Thoracic aorta (tissue), 2 donors: ENCODE measurements at regions not wholly inside any gene's neighbourhood (a gene's known extent, or its start where the extent isn't known, plus 50 kb on each side); places are given as distances from the start of the nearest gene placed in this dataset.
"Not testable (repeated sequence)": the region's sequence is repeated elsewhere in the genome, so short reads cannot be mapped to it uniquely, and the experiment has no call there.

Experiments
- ATAC-seq: fragments of 150-250 bp; one replicate; pipeline ENCODE4 v1.8.0; 2017; ENCODE audit warnings: low read depth; ENCODE audit not compliant: insufficient number of reproducible peaks, low FRiP score
- DNase-seq: peaks from one replicate; pipeline ENCODE4 v3.0.0-alpha.2; 2020; ENCODE audit warnings: low spot score
- H3K27ac ChIP-seq, 2 donors: fragments of 200-600 bp; sonication (generic); 1 replicate in 1 of 2; 2 replicates in 1 of 2; pipeline ENCODE4 v1.5.1; 2016; ENCODE audit warnings: mild to moderate bottlenecking in 2 of 2, moderate library complexity in 2 of 2
- H3K27me3 ChIP-seq: fragments of 200-600 bp; sonication (generic); replicated peaks from 2 replicates; pipeline ENCODE4 v1.6.0; 2016; ENCODE audit warnings: mild to moderate bottlenecking; ENCODE audit not compliant: insufficient read depth
- H3K36me3 ChIP-seq: fragments of 200-600 bp; sonication (generic); one replicate; pipeline ENCODE4 v1.5.1; 2016
- H3K4me1 ChIP-seq, 2 donors: fragments of 200-600 bp; sonication (generic); 1 replicate in 1 of 2; 2 replicates in 1 of 2; pipeline versions ENCODE4 v1.5.1 to v1.6.0; 2016; ENCODE audit warnings: low read depth in 2 of 2, mild to moderate bottlenecking in 1 of 2; ENCODE audit not compliant: control insufficient read depth in 1 of 2
- H3K4me3 ChIP-seq: fragments of 200-600 bp; sonication (generic); 2 replicates; pipeline ENCODE4 v1.5.1; 2016; ENCODE audit warnings: mild to moderate bottlenecking
- H3K9me3 ChIP-seq: fragments of 200-600 bp; sonication (generic); 2 replicates; pipeline ENCODE4 v1.5.1; 2016
- CTCF ChIP-seq: fragments of 200-600 bp; sonication (generic); IDR thresholded peaks from one replicate; pipeline ENCODE4 v1.5.1; 2019; ENCODE audit warnings: antibody characterized with exemption

DNA sequence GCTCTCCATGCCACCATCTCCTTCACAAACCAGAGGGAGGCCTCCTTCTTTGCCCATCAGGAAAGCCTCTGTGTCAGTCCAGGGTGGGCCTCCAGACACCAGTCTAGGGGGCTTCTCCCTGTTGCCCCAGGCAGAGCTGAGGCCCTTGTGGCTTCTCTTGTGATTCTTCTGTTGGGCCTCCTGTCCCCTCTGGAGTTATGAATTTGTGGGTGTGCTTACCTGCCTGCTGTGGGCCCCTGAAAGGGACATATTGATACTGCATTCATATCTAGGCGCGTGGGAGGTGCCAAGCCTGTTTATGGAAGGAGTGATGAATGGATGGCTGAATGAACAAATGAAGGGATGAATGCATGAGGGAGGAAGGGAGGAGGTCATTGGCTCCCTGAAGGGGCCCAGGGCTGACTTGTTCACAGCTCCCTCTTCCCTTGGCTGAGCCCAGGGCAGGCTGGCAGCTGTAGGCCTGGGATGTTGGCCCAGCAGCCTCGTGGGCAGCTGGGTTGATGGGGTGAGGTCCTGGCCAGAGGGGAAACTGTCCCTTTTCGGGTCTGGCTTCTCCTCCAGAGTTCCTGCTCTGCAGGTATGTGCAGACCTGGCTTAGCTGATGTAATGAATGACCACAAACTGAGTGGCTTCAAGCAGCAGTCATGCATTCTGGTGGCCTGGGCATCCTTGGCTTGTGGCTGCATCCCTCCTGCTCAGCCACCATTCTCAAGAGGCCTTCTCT lies 195.4 kb downstream of the GOLGA6L6 start:
- ATAC-seq (no peak), DNase-seq (no peak)
- Histone ChIP-seq H3K9me3 (peaks cover 2% of the 10 kb centered on the region), H3K4me3 (no peak overlapping the region), H3K27me3 (no peaks in the 10 kb centered on the region), H3K27ac (no peak overlapping the region), H3K36me3 (no peaks in the 10 kb centered on the region), H3K4me1 (no peaks in the 10 kb centered on the region)
- no peak for TF ChIP-seq CTCF

GRCh38 chr15:20345401-20345958 lies 196.1 kb downstream of the GOLGA6L6 start:
- Histone ChIP-seq H3K4me3 (no peak overlapping the region), H3K27ac (no peak overlapping the region), H3K9me3 (peaks cover 5% of the 10 kb centered on the region), H3K36me3 (no peaks in the 10 kb centered on the region), H3K27me3 (no peaks in the 10 kb centered on the region), H3K4me1 (no peaks in the 10 kb centered on the region)
- ATAC-seq = no peak
- no peak for TF ChIP-seq CTCF
- no peak for DNase-seq

DNA sequence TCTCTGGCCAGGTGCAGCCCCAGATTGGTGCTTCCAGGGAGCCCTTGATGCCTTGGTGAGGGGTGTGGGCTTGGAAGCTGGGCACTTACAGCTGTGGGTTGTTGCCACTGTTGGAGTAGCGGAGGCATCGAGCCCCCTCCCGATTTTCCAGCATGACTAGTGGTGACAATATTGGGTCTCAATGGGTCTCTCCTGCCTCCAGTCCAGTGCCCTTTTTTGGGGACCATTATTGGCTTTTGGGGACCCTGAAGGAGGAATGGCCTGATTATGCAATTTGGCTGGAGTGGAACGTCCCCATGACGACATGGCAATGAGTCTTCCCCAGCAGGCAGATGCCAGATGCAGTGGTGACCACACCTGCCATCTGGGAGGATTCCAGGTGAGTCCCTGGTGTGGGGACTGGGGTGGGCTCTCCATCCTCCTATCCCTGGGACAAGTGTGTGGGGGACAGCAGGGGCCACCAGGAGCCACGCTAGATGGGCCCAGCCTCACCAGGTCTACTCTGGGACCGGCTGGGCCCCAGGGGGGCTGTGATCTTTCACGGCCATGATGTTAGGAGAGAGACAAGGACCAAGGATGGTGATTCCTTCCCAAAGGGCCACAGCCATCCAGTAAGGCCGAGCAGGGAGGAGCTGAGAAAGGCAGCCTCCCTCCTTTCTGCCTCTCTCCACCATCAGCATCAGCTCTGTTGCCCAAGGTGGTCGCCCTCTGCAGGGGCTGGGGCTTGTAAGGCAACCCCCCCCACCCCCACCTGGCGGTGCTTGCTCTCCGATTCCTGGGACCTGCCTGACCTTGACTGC lies 196.8 kb downstream of the GOLGA6L6 start:
- no peaks in the 10 kb centered on the region for H3K4me1 ChIP-seq
- H3K27ac ChIP-seq = no peak overlapping the region
- ATAC-seq (no peak), DNase-seq (no peak)
- H3K27me3 ChIP-seq = no peaks in the 10 kb centered on the region
- no peaks in the 10 kb centered on the region for H3K36me3 ChIP-seq
- no peak for TF ChIP-seq CTCF
- peaks cover 5% of the 10 kb centered on the region for H3K9me3 ChIP-seq
- no peak overlapping the region for H3K4me3 ChIP-seq

DNA sequence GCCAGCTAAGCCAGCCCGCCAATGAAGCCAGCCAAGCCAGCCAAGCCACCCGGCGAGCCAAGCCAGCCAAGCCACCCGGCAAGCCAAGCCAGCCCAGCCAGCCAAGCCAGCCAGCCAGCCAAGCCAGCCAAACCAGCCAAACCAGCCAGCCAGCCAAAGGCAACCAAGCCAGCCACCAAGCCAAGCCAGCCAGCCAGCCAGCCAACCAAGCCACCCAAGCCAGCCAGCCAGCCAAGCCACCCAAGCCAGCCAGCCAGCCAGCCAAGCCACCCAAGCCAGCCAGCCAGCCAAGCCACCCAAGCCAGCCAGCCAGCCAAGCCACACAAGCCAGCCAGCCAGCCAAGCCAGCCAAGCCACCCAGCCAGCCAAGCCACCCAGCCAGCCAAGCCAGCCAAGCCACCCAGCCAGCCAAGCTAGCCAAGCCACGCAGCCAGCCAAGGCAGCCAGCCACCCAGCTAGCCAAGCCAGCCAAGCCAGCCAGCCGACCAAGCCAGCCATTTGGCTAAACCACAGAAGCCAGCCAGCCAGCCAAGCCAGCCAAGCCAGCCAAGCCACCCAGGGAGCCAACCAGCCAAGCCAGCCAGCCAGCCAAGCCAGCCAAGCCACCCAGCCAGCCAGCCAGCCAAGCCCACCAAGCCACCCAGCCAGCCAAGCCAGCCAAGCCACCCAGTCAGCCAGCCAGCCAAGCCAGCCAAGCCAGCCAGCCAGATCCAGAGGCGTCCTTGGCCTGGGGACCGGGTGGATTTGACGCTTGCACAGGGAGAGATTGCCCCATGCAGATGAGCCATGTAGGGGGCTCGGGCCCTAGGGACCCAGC lies 198.0 kb downstream of the GOLGA6L6 start:
- not testable (repeated sequence) for ATAC-seq, H3K4me1 ChIP-seq, H3K36me3 ChIP-seq, H3K27ac ChIP-seq, H3K4me3 ChIP-seq, H3K27me3 ChIP-seq, DNase-seq, H3K9me3 ChIP-seq

GRCh38 chr15:20342601-20343394 lies 198.8 kb downstream of the GOLGA6L6 start:
- not testable (repeated sequence) for H3K27me3 ChIP-seq, H3K27ac ChIP-seq, DNase-seq, H3K4me3 ChIP-seq, ATAC-seq, H3K9me3 ChIP-seq, H3K36me3 ChIP-seq, H3K4me1 ChIP-seq
